Loucy (cell line): ENCODE measurements at regions not wholly inside any gene's neighbourhood (a gene's known extent, or its start where the extent isn't known, plus 50 kb on each side); places are given as distances from the start of the nearest gene placed in this dataset.

ENCODE experiments used
- H2AFZ ChIP-seq: fragments of 200-600 bp; sonication (generic); 2 replicates; pipeline ENCODE4 v1.6.0; 2016; ENCODE audit warnings: antibody characterized with exemption, mild to moderate bottlenecking, low read length, moderate library complexity
- H3F3A ChIP-seq: fragments of 200-600 bp; 2 replicates; pipeline ENCODE4 v1.6.0; 2016; ENCODE audit warnings: antibody characterized with exemption, low read depth, mild to moderate bottlenecking
- H3K27me3 ChIP-seq: fragments of 200-600 bp; sonication (generic); 2 replicates; pipeline ENCODE4 v1.6.1; 2014; ENCODE audit warnings: low read length, mild to moderate bottlenecking; ENCODE audit not compliant: insufficient read depth, poor library complexity, severe bottlenecking
- H3K36me3 ChIP-seq: fragments of 200-600 bp; sonication (generic); 2 replicates; pipeline ENCODE4 v1.6.1; 2016; ENCODE audit warnings: low read length; ENCODE audit not compliant: insufficient read depth
- H3K4me1 ChIP-seq: fragments of 200-600 bp; sonication (generic); 2 replicates; pipeline ENCODE4 v1.5.1; 2014; ENCODE audit warnings: low read length, mild to moderate bottlenecking; ENCODE audit not compliant: insufficient read depth, poor library complexity, severe bottlenecking
- H3K4me2 ChIP-seq: fragments of 200-600 bp; sonication (generic); 2 replicates; pipeline ENCODE4 v1.6.0; 2014; ENCODE audit warnings: antibody characterized with exemption, low read length, low read depth, mild to moderate bottlenecking; ENCODE audit not compliant: poor library complexity, severe bottlenecking
- H3K4me3 ChIP-seq: fragments of 200-600 bp; sonication (generic); 2 replicates; pipeline ENCODE4 v1.5.1; 2014; ENCODE audit warnings: low read length, mild to moderate bottlenecking, mixed read lengths; ENCODE audit not compliant: poor library complexity, severe bottlenecking
- H3K79me2 ChIP-seq: fragments of 200-600 bp; sonication (generic); 2 replicates; pipeline ENCODE4 v1.6.1; 2014; ENCODE audit warnings: low read length; ENCODE audit not compliant: insufficient read depth
- H3K9ac ChIP-seq: fragments of 200-600 bp; sonication (generic); 2 replicates; pipeline ENCODE4 v1.6.0; 2014; ENCODE audit warnings: mild to moderate bottlenecking, low read depth, low read length, moderate library complexity; ENCODE audit not compliant: poor library complexity, severe bottlenecking
- H3K9me2 ChIP-seq: fragments of 200-600 bp; sonication (generic); replicated peaks from 2 replicates; pipeline ENCODE4 v1.6.1; 2016; ENCODE audit warnings: low read depth, low read length, mixed read lengths
- H3K9me3 ChIP-seq: fragments of 200-600 bp; sonication (generic); 2 replicates; pipeline ENCODE4 v1.6.1; 2014; ENCODE audit warnings: mild to moderate bottlenecking, antibody characterized with exemption, low read length, low read depth; ENCODE audit not compliant: insufficient read depth
- H4K20me1 ChIP-seq: fragments of 200-600 bp; sonication (generic); 2 replicates; pipeline ENCODE4 v1.6.0; 2014; ENCODE audit warnings: antibody characterized with exemption, low read length, mild to moderate bottlenecking; ENCODE audit not compliant: insufficient read depth, poor library complexity, severe bottlenecking
- CTCF ChIP-seq: fragments of 200-600 bp; sonication (generic); conservative IDR thresholded peaks from 2 replicates; pipeline ENCODE4 v1.5.1; 2014; ENCODE audit warnings: mild to moderate bottlenecking, antibody characterized with exemption, low read length
- EZH2phosphoT487 ChIP-seq: fragments of 200-600 bp; IDR thresholded peaks from 2 replicates; pipeline ENCODE4 v1.6.1; 2018; ENCODE audit warnings: antibody characterized with exemption, mild to moderate bottlenecking, moderate library complexity, borderline replicate concordance

GRCh38 chr3:110419096-110419495 lies 652.5 kb upstream of the NECTIN3 start:
- Histone ChIP-seq H2AFZ (peak overlapping the region; percentile 40; the same call in 1 of the 2 replicates), H3K27me3 (no peaks in the 10 kb centered on the region), H3K4me2 (no peak overlapping the region), H4K20me1 (no peaks in the 10 kb centered on the region), H3K79me2 (no peaks in the 10 kb centered on the region), H3K9me2 (no peaks in the 10 kb centered on the region), H3K4me3 (no peak overlapping the region), H3K36me3 (no peaks in the 10 kb centered on the region), H3K4me1 (no peaks in the 10 kb centered on the region), H3F3A (no peaks in the 10 kb centered on the region), H3K9ac (no peak overlapping the region), H3K9me3 (no peaks in the 10 kb centered on the region)
- TF ChIP-seq EZH2phosphoT487 (no peak), CTCF (peak; percentile 60)

GRCh38 chr3:110419601-110420000 lies 652.0 kb upstream of the NECTIN3 start:
- no peaks in the 10 kb centered on the region for H3K36me3 ChIP-seq
- no peaks in the 10 kb centered on the region for H3K27me3 ChIP-seq
- H3K4me3 ChIP-seq: no peak overlapping the region
- no peaks in the 10 kb centered on the region for H3K4me1 ChIP-seq
- no peaks in the 10 kb centered on the region for H3F3A ChIP-seq
- no peak overlapping the region for H3K4me2 ChIP-seq
- TF ChIP-seq EZH2phosphoT487 (no peak), CTCF (no peak)
- no peak overlapping the region for H2AFZ ChIP-seq
- no peaks in the 10 kb centered on the region for H3K9me2 ChIP-seq
- H3K9me3 ChIP-seq: no peaks in the 10 kb centered on the region
- no peaks in the 10 kb centered on the region for H4K20me1 ChIP-seq
- no peaks in the 10 kb centered on the region for H3K79me2 ChIP-seq
- H3K9ac ChIP-seq: no peak overlapping the region

- Histone ChIP-seq H3K4me2 (no peak overlapping the region), H4K20me1 (no peaks in the 10 kb centered on the region), H3K9me3 (no peaks in the 10 kb centered on the region), H3K36me3 (no peaks in the 10 kb centered on the region), H2AFZ (no peak overlapping the region), H3K79me2 (no peaks in the 10 kb centered on the region), H3K9ac (no peak overlapping the region), H3K27me3 (no peaks in the 10 kb centered on the region), H3K4me1 (no peaks in the 10 kb centered on the region), H3F3A (no peaks in the 10 kb centered on the region), H3K9me2 (no peaks in the 10 kb centered on the region), H3K4me3 (no peak overlapping the region)
- TF ChIP-seq EZH2phosphoT487: no peak
- no peak for TF ChIP-seq CTCF
Observed at GRCh38 chr3:110420158-110420641, 651.4 kb upstream of the NECTIN3 start.
